Liver (tissue), 8 donors: ENCODE measurements at regions not wholly inside any gene's neighbourhood (a gene's known extent, or its start where the extent isn't known, plus 50 kb on each side); places are given as distances from the start of the nearest gene placed in this dataset.

Source experiments
- DNase-seq: peaks from one replicate; pipeline ENCODE4 v3.0.0-alpha.2; 2017; ENCODE audit warnings: low spot score
- H3K27ac ChIP-seq, 2 donors: one replicate each; pipeline ENCODE4 v1.7.0; 2013; ENCODE audit warnings: inconsistent platforms in 2 of 2, low read length in 2 of 2, control low read depth in 1 of 2, low read depth in 1 of 2, mild to moderate bottlenecking in 1 of 2
- H3K27me3 ChIP-seq, 4 donors: one replicate each; pipeline versions ENCODE4 v1.6.1 to v1.7.0; 2013; ENCODE audit warnings: low read length in 3 of 4, inconsistent platforms in 1 of 4, mild to moderate bottlenecking in 1 of 4, moderate library complexity in 1 of 4; ENCODE audit not compliant: control insufficient read depth in 4 of 4, insufficient read depth in 4 of 4
- H3K36me3 ChIP-seq, 4 donors: one replicate each; pipeline versions ENCODE4 v1.6.1 to v1.7.0; 2013; ENCODE audit warnings: low read length in 3 of 4, mild to moderate bottlenecking in 3 of 4, low read depth in 1 of 4, moderate library complexity in 1 of 4; ENCODE audit not compliant: control insufficient read depth in 4 of 4, insufficient read depth in 3 of 4
- H3K4me1 ChIP-seq, 4 donors: one replicate each; pipeline versions ENCODE4 v1.6.1 to v1.7.0; 2013; ENCODE audit warnings: low read length in 3 of 4, mild to moderate bottlenecking in 3 of 4, moderate library complexity in 1 of 4; ENCODE audit not compliant: control insufficient read depth in 4 of 4, insufficient read depth in 4 of 4
- H3K4me3 ChIP-seq, 3 donors: one replicate each; pipeline versions ENCODE4 v1.6.1 to v1.7.0; 2013; ENCODE audit warnings: low read length in 3 of 3, control low read depth in 1 of 3, low read depth in 1 of 3, mild to moderate bottlenecking in 1 of 3
- H3K9ac ChIP-seq, 2 donors: one replicate each; pipeline ENCODE4 v1.7.0; 2013; ENCODE audit warnings: low read length in 2 of 2, mild to moderate bottlenecking in 2 of 2, moderate library complexity in 2 of 2, control low read depth in 1 of 2, low read depth in 1 of 2
- H3K9me3 ChIP-seq, 4 donors: one replicate each; pipeline versions ENCODE4 v1.6.1 to v1.7.0; 2013; ENCODE audit warnings: low read length in 3 of 4; ENCODE audit not compliant: control insufficient read depth in 4 of 4
- EGR1 ChIP-seq, 2 donors: IDR thresholded peaks; 2 replicates each; pipeline ENCODE4 v1.6.1; 2016 to 2018; ENCODE audit warnings: antibody characterized with exemption in 2 of 2, low read depth in 2 of 2
- FOXA1 ChIP-seq: IDR thresholded peaks from 2 replicates; pipeline ENCODE4 v1.6.1; 2016; ENCODE audit warnings: antibody characterized with exemption
- GABPA ChIP-seq, 2 donors: IDR thresholded peaks in 1 of 2; conservative IDR thresholded peaks in 1 of 2; 2 replicates each; pipeline ENCODE4 v1.6.1; 2016; ENCODE audit warnings: antibody characterized with exemption in 2 of 2, mild to moderate bottlenecking in 1 of 2, moderate library complexity in 1 of 2
- HNF4A ChIP-seq, 2 donors: conservative IDR thresholded peaks; 2 replicates each; pipeline ENCODE4 v1.6.1; 2016; ENCODE audit warnings: antibody characterized with exemption in 2 of 2, mild to moderate bottlenecking in 2 of 2
- HNF4G ChIP-seq: IDR thresholded peaks from 2 replicates; pipeline ENCODE4 v1.6.1; 2016; ENCODE audit warnings: antibody characterized with exemption
- NR2F2 ChIP-seq: IDR thresholded peaks from 2 replicates; pipeline ENCODE4 v1.6.1; 2016; ENCODE audit warnings: antibody characterized with exemption
- RAD21 ChIP-seq, 2 donors: IDR thresholded peaks; 2 replicates each; pipeline ENCODE4 v1.6.1; 2016; ENCODE audit warnings: antibody characterized with exemption in 2 of 2, mild to moderate bottlenecking in 2 of 2
- RXRA ChIP-seq, 2 donors: IDR thresholded peaks; 2 replicates each; pipeline ENCODE4 v1.6.1; 2017 to 2018; ENCODE audit warnings: antibody characterized with exemption in 2 of 2, mild to moderate bottlenecking in 1 of 2
- SP1 ChIP-seq: IDR thresholded peaks from 2 replicates; pipeline ENCODE4 v1.6.1; 2018; ENCODE audit warnings: antibody characterized with exemption, mild to moderate bottlenecking
- TAF1 ChIP-seq: conservative IDR thresholded peaks from 2 replicates; pipeline ENCODE4 v1.6.1; 2016; ENCODE audit warnings: antibody characterized with exemption, mild to moderate bottlenecking
- YY1 ChIP-seq: IDR thresholded peaks from 2 replicates; pipeline ENCODE4 v1.6.1; 2016; ENCODE audit warnings: antibody characterized with exemption, mild to moderate bottlenecking
- WGBS: extraction: QIAGEN DNeasy Blood & Tissue Kit; methylation state at CpG from one replicate; pipeline ENCODE4 v1.1.7; 2013; 5-methylcytosine and 5-hydroxymethylcytosine counted together
- TF ChIP-seq, protein P1 (sequence below): IDR thresholded peaks from 2 replicates; pipeline ENCODE4 v1.6.1; 2016; ENCODE audit warnings: antibody characterized with exemption
- TF ChIP-seq, protein P2 (sequence below): IDR thresholded peaks from 2 replicates; pipeline ENCODE4 v1.6.1; 2016; ENCODE audit warnings: antibody characterized with exemption
- TF ChIP-seq, protein P3 (sequence below): IDR thresholded peaks from 2 replicates; pipeline ENCODE4 v1.6.1; 2016; ENCODE audit warnings: antibody characterized with exemption, mild to moderate bottlenecking
- TF ChIP-seq, protein P4 (sequence below): fragments of 150-350 bp; IDR thresholded peaks from 2 replicates; pipeline ENCODE4 v1.5.1; 2017; ENCODE audit warnings: improper control_type of control experiment, low read depth, low read length; ENCODE audit not compliant: missing input control
- TF ChIP-seq, protein P5 (sequence below): IDR thresholded peaks from 2 replicates; pipeline ENCODE4 v1.6.1; 2016; ENCODE audit warnings: antibody characterized with exemption
- donor health status: healthy.
- donor health status: healthy.
- donor health status: healthy.
- donor health status: healthy.
- donor health status: healthy.

DNA sequence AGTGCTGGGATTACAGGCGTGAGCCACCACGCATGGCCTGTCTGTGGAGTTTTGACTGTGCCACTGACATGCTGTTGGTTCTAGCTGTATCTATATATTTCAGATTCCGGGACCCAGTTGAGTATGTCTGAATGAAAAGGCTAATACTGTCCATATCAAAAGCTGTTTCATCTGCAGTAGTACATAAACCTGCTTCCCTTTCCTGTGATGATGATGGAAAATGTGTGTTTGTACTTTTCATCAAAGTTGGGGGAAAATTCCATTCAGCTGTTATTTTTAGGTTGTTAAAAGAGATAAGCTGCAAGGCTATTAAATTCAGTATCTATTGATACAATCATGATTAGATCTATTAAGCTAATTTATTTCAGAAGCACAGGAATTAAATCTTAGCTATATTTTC is 237.6 kb upstream of the ADAMTSL1 start (continued):
- TF ChIP-seq, protein P1, sequence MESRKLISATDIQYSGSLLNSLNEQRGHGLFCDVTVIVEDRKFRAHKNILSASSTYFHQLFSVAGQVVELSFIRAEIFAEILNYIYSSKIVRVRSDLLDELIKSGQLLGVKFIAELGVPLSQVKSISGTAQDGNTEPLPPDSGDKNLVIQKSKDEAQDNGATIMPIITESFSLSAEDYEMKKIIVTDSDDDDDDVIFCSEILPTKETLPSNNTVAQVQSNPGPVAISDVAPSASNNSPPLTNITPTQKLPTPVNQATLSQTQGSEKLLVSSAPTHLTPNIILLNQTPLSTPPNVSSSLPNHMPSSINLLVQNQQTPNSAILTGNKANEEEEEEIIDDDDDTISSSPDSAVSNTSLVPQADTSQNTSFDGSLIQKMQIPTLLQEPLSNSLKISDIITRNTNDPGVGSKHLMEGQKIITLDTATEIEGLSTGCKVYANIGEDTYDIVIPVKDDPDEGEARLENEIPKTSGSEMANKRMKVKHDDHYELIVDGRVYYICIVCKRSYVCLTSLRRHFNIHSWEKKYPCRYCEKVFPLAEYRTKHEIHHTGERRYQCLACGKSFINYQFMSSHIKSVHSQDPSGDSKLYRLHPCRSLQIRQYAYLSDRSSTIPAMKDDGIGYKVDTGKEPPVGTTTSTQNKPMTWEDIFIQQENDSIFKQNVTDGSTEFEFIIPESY: no peak
- TF ChIP-seq RAD21 (IDR thresholded peaks at IDR 0.05): no peak
- TF ChIP-seq, protein P2, sequence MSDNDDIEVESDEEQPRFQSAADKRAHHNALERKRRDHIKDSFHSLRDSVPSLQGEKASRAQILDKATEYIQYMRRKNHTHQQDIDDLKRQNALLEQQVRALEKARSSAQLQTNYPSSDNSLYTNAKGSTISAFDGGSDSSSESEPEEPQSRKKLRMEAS: no peak

DNA sequence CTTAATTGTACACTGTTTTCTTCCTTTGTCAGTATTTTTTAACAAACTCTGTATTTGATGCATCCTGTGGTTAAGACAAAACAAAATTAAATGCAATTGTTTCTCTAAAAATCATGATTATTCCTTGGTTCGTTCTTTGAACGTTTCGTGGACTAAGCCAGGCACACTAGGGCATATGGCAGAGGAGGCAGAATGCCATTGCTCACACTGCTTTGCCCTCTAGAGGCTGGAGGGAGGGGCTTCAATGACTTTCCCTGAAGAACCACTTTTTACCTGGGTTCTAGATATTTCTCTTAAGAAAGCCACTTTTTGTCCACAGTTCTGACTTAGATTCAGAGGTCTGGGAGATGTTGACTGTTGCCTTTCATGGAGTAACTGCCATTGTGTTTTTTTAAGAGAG is 236.2 kb upstream of the ADAMTSL1 start:
- Histone ChIP-seq H3K9ac (no peak overlapping the region), H3K27me3 (no peaks in the 10 kb centered on the region), H3K27ac (no peak overlapping the region), H3K36me3 (no peaks in the 10 kb centered on the region), H3K9me3 (no peaks in the 10 kb centered on the region), H3K4me3 (no peak overlapping the region), H3K4me1 (no peaks in the 10 kb centered on the region)
- TF ChIP-seq HNF4A (conservative IDR thresholded peaks at IDR 0.05): no peak
- TF ChIP-seq RXRA (IDR thresholded peaks at IDR 0.05): no peak
- TF ChIP-seq, protein P3, sequence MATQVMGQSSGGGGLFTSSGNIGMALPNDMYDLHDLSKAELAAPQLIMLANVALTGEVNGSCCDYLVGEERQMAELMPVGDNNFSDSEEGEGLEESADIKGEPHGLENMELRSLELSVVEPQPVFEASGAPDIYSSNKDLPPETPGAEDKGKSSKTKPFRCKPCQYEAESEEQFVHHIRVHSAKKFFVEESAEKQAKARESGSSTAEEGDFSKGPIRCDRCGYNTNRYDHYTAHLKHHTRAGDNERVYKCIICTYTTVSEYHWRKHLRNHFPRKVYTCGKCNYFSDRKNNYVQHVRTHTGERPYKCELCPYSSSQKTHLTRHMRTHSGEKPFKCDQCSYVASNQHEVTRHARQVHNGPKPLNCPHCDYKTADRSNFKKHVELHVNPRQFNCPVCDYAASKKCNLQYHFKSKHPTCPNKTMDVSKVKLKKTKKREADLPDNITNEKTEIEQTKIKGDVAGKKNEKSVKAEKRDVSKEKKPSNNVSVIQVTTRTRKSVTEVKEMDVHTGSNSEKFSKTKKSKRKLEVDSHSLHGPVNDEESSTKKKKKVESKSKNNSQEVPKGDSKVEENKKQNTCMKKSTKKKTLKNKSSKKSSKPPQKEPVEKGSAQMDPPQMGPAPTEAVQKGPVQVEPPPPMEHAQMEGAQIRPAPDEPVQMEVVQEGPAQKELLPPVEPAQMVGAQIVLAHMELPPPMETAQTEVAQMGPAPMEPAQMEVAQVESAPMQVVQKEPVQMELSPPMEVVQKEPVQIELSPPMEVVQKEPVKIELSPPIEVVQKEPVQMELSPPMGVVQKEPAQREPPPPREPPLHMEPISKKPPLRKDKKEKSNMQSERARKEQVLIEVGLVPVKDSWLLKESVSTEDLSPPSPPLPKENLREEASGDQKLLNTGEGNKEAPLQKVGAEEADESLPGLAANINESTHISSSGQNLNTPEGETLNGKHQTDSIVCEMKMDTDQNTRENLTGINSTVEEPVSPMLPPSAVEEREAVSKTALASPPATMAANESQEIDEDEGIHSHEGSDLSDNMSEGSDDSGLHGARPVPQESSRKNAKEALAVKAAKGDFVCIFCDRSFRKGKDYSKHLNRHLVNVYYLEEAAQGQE: no peak
- no peak for TF ChIP-seq RAD21 (IDR thresholded peaks at IDR 0.05)
- TF ChIP-seq FOXA1: no peak
- TF ChIP-seq, protein P4, sequence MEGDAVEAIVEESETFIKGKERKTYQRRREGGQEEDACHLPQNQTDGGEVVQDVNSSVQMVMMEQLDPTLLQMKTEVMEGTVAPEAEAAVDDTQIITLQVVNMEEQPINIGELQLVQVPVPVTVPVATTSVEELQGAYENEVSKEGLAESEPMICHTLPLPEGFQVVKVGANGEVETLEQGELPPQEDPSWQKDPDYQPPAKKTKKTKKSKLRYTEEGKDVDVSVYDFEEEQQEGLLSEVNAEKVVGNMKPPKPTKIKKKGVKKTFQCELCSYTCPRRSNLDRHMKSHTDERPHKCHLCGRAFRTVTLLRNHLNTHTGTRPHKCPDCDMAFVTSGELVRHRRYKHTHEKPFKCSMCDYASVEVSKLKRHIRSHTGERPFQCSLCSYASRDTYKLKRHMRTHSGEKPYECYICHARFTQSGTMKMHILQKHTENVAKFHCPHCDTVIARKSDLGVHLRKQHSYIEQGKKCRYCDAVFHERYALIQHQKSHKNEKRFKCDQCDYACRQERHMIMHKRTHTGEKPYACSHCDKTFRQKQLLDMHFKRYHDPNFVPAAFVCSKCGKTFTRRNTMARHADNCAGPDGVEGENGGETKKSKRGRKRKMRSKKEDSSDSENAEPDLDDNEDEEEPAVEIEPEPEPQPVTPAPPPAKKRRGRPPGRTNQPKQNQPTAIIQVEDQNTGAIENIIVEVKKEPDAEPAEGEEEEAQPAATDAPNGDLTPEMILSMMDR: no peak
- no peak for TF ChIP-seq HNF4G
- no peak for TF ChIP-seq SP1
- TF ChIP-seq, protein P5, sequence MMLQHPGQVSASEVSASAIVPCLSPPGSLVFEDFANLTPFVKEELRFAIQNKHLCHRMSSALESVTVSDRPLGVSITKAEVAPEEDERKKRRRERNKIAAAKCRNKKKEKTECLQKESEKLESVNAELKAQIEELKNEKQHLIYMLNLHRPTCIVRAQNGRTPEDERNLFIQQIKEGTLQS: no peak
- no peak for TF ChIP-seq YY1
- TF ChIP-seq EGR1 (IDR thresholded peaks at IDR 0.05; ENCODE audit: low read depth in 2 of 2): no peak
- no peak for TF ChIP-seq TAF1
- no peak for TF ChIP-seq GABPA (IDR thresholded peaks at IDR 0.05 in 1 of 2, conservative IDR thresholded peaks at IDR 0.05 in 1 of 2)
- TF ChIP-seq, protein P1: no peak
- no peak for TF ChIP-seq NR2F2
- TF ChIP-seq, protein P2: no peak
- WGBS: 78% methylated on average over 3 of the region's 3 CpGs
- DNase-seq: no peak
